ENCODE measurements at regions not wholly inside any gene's neighbourhood (a gene's known extent, or its start where the extent isn't known, plus 50 kb on each side); places are given as distances from the start of the nearest gene placed in this dataset.

DNA sequence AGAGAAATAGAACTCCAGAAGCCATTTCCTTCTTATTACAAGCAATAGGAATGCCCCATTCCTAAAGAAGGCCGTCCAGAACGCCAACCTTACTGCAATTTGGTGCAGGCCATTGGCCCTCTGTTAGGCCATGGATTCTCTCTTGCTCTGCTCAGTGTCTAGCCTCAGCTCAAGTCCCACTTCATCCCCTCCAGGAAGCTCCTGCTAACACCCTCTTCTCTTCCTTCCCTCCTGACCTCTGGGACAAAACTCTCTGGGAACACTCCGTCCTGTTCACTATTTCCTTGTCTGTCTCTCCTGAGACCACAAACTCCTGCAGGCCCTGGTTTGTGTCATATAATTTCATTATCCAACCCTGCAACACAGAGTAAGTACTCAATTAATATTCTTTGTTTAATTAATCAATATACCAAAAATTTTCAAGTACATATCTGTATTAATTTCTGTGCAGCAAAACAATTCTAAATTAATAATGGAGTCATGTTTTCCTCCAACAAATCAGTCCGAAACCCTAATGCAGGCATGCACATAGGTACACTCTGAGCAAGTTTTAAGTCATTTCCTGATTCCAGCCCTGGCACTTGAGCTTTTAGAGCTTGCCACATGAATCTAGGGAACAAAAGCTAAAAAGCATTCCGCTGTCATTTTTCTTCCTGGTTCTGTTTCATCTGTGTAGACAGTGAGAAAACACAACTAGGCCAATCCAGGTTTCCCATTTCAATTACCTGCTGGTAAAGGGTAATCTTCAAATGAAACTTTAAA lies 245.3 kb downstream of the SETD4 start:
- TF ChIP-seq MYC (IDR thresholded peaks at IDR 0.05; ENCODE audit: low read depth, low read length): no peak
- TF ChIP-seq, protein P1, sequence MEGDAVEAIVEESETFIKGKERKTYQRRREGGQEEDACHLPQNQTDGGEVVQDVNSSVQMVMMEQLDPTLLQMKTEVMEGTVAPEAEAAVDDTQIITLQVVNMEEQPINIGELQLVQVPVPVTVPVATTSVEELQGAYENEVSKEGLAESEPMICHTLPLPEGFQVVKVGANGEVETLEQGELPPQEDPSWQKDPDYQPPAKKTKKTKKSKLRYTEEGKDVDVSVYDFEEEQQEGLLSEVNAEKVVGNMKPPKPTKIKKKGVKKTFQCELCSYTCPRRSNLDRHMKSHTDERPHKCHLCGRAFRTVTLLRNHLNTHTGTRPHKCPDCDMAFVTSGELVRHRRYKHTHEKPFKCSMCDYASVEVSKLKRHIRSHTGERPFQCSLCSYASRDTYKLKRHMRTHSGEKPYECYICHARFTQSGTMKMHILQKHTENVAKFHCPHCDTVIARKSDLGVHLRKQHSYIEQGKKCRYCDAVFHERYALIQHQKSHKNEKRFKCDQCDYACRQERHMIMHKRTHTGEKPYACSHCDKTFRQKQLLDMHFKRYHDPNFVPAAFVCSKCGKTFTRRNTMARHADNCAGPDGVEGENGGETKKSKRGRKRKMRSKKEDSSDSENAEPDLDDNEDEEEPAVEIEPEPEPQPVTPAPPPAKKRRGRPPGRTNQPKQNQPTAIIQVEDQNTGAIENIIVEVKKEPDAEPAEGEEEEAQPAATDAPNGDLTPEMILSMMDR (IDR thresholded peaks at IDR 0.05; ENCODE audit: extremely low read depth in 1 of 2, insufficient read depth in 1 of 2, low read depth in 1 of 2, low read length in 2 of 2): no peak
- TF ChIP-seq POLR2A (IDR thresholded peaks at IDR 0.05; ENCODE audit: low read depth, low read length): no peak
- no peak for TF ChIP-seq EZH2 (IDR thresholded peaks at IDR 0.05; ENCODE audit: borderline replicate concordance, low read depth, low read length, severe bottlenecking)
- TF ChIP-seq JUN (IDR thresholded peaks at IDR 0.05; ENCODE audit: borderline replicate concordance, insufficient read depth, insufficient read length, low read depth): no peak
- no peak for TF ChIP-seq POLR2AphosphoS5 (IDR thresholded peaks at IDR 0.05; ENCODE audit: insufficient read depth, low read depth, low read length)

Measured in endothelial cell of umbilical vein (primary cell).